Keratinocyte (primary cell): ENCODE measurements at regions not wholly inside any gene's neighbourhood (a gene's known extent, or its start where the extent isn't known, plus 50 kb on each side); places are given as distances from the start of the nearest gene placed in this dataset.

Experiments used
- DNase-seq: peaks from one replicate; pipeline ENCODE4 v3.0.0-alpha.2; 2011; ENCODE audit warnings: low read depth, missing footprints, low spot score
- FAIRE-seq: peaks from 2 replicates; lab custom pipeline; 2011; peaks lifted over from hg19 to GRCh38; lab: Jason Lieb, UNC
- H2AFZ ChIP-seq: 2 replicates; pipeline ENCODE4 v1.6.0; 2012; ENCODE audit warnings: low read length, control low read depth, inconsistent platforms; ENCODE audit not compliant: control insufficient read depth
- H3K27ac ChIP-seq: 2 replicates; pipeline ENCODE4 v1.5.1; 2011; ENCODE audit warnings: low read length; ENCODE audit not compliant: control insufficient read depth, insufficient read depth
- H3K27me3 ChIP-seq: 3 replicates; pipeline ENCODE4 v1.6.0; 2011; ENCODE audit warnings: low read length; ENCODE audit not compliant: control insufficient read depth, insufficient read depth; ENCODE audit errors: extremely low read depth
- H3K36me3 ChIP-seq, 2 experiments: 2 replicates in 1 of 2; 3 replicates in 1 of 2; pipeline ENCODE4 v1.5.1; 2011; ENCODE audit warnings: low read length in 2 of 2, mild to moderate bottlenecking in 1 of 2; ENCODE audit not compliant: control insufficient read depth in 2 of 2, insufficient read depth in 2 of 2; ENCODE audit errors: extremely low read depth in 1 of 2
- H3K4me1 ChIP-seq: 3 replicates; pipeline ENCODE4 v1.5.1; 2011; ENCODE audit warnings: low read length; ENCODE audit not compliant: control insufficient read depth, insufficient read depth; ENCODE audit errors: extremely low read depth
- H3K4me2 ChIP-seq: 3 replicates; pipeline ENCODE4 v1.6.0; 2011; ENCODE audit warnings: low read depth, low read length; ENCODE audit not compliant: control insufficient read depth, insufficient read depth; ENCODE audit errors: extremely low read depth
- H3K4me3 ChIP-seq, 3 experiments: fragments of 200-600 bp in 1 of 3; sonication (generic) in 1 of 3; 2 replicates in 2 of 3; 3 replicates in 1 of 3; pipeline ENCODE4 v1.5.1; 2011 to 2016; ENCODE audit warnings: low read length in 3 of 3, mild to moderate bottlenecking in 3 of 3, control low read depth in 2 of 3, inconsistent platforms in 1 of 3, low read depth in 1 of 3, mixed read lengths in 1 of 3, mixed run types in 1 of 3, moderate library complexity in 1 of 3; ENCODE audit not compliant: control insufficient read depth in 2 of 3, insufficient read depth in 2 of 3; ENCODE audit errors: extremely low read depth in 1 of 3
- H3K79me2 ChIP-seq: 2 replicates; pipeline ENCODE4 v1.6.0; 2012; ENCODE audit warnings: low read length; ENCODE audit not compliant: control insufficient read depth, insufficient read depth
- H3K9ac ChIP-seq: 3 replicates; pipeline ENCODE4 v1.6.0; 2011; ENCODE audit warnings: low read length; ENCODE audit not compliant: control insufficient read depth, insufficient read depth; ENCODE audit errors: extremely low read depth
- H3K9me1 ChIP-seq: 3 replicates; pipeline ENCODE4 v1.6.0; 2011; ENCODE audit warnings: low read length; ENCODE audit not compliant: control insufficient read depth, insufficient read depth; ENCODE audit errors: extremely low read depth
- H3K9me3 ChIP-seq: 2 replicates; pipeline ENCODE4 v1.5.1; 2012; ENCODE audit warnings: low read depth, low read length; ENCODE audit not compliant: control insufficient read depth
- H4K20me1 ChIP-seq: 3 replicates; pipeline ENCODE4 v1.6.0; 2011; ENCODE audit warnings: low read length; ENCODE audit not compliant: control insufficient read depth, insufficient read depth; ENCODE audit errors: extremely low read depth
- CTCF ChIP-seq, 3 experiments: IDR thresholded peaks in 1 of 3; conservative IDR thresholded peaks in 1 of 3; optimal IDR thresholded peaks in 1 of 3; 2 replicates in 2 of 3; 3 replicates in 1 of 3; pipeline versions ENCODE3 to v1.5.1; 2011; ENCODE audit warnings: low read length in 3 of 3, mild to moderate bottlenecking in 3 of 3, moderate library complexity in 2 of 3, control low read depth in 1 of 3, inconsistent platforms in 1 of 3; ENCODE audit not compliant: insufficient read depth in 2 of 3; ENCODE audit errors: extremely low read depth in 1 of 3
- EZH2 ChIP-seq: IDR thresholded peaks from one replicate; pipeline ENCODE4 v1.6.1; 2012; ENCODE audit warnings: inconsistent platforms, mild to moderate bottlenecking, low read length, moderate library complexity
- dilution Hi-C: fragments of 300-500 bp; cut with MboI; formaldehyde crosslinking; loops from one replicate; pipeline ENCODE4 v1.7.0; 2020; ENCODE audit warnings: low sequenced_read_pairs; ENCODE audit not compliant: extremely low pct_ligation_motif_present

DNA sequence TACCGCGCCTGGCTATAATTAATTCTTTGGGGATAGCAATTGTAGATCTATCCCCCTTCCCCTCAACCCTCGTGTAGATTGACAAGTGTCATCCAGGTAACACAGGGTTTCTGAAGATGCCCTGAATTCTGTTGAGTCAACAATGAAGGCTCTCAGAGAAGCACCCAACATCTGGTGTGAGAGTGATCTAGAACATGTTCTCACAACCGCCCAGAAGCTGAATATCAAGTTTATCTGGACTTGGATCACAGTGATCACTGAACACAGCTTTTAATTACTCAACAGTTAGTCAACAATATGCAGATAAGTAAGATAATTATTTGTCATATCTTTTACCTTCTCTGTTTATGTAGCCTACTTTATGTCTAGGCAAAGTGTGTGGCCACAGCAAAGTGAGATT lies 204.2 kb upstream of the RGMB start:
- H4K20me1 ChIP-seq, result no peaks in the 10 kb centered on the region
- no peaks in the 10 kb centered on the region for H3K36me3 ChIP-seq
- no peaks in the 10 kb centered on the region for H3K27me3 ChIP-seq
- H3K79me2 ChIP-seq, result no peaks in the 10 kb centered on the region
- H3K4me1 ChIP-seq, result no peaks in the 10 kb centered on the region
- TF ChIP-seq CTCF (optimal IDR thresholded peaks at IDR 0.05 in 1 of 3, IDR thresholded peaks at IDR 0.05 in 1 of 3, conservative IDR thresholded peaks at IDR 0.05 in 1 of 3; ENCODE audit: extremely low read depth in 1 of 3, insufficient read depth in 2 of 3, low read length in 3 of 3), result no peak
- TF ChIP-seq EZH2, result no peak
- dilution Hi-C loops, result no loop called here
- H3K4me3 ChIP-seq, result no peak overlapping the region
- no peak for DNase-seq
- no peak overlapping the region for H3K9ac ChIP-seq
- H2AFZ ChIP-seq, result no peak overlapping the region
- no peak for FAIRE-seq
- H3K27ac ChIP-seq, result no peak overlapping the region
- H3K4me2 ChIP-seq, result no peak overlapping the region
- no peaks in the 10 kb centered on the region for H3K9me3 ChIP-seq
- H3K9me1 ChIP-seq, result no peaks in the 10 kb centered on the region

DNA sequence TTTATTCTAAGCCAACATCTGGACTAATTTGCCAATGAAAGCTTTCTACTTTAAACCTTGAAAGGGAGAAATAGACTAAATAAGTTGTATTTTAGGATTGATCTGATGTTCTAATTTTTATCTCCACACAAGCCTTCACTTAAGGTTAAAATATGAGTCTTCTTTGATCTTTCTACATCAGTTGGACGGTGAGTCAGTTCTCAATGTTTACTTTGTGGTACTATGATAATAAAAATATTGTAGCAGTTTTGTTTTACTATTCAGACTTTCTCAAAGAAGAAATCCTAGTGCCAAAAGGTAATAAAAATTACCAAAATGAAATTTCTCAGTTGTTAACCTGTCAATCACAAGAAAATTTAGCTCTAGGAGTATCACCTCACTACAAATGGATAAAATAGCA lies 203.5 kb upstream of the RGMB start:
- Histone ChIP-seq H4K20me1 (no peaks in the 10 kb centered on the region), H2AFZ (no peak overlapping the region), H3K27ac (no peak overlapping the region), H3K9me1 (no peaks in the 10 kb centered on the region), H3K4me1 (no peaks in the 10 kb centered on the region), H3K4me2 (no peak overlapping the region), H3K9ac (no peak overlapping the region), H3K79me2 (no peaks in the 10 kb centered on the region), H3K27me3 (no peaks in the 10 kb centered on the region), H3K4me3 (no peak overlapping the region), H3K9me3 (no peaks in the 10 kb centered on the region), H3K36me3 (no peaks in the 10 kb centered on the region)
- no peak for TF ChIP-seq EZH2
- TF ChIP-seq CTCF (optimal IDR thresholded peaks at IDR 0.05 in 1 of 3, IDR thresholded peaks at IDR 0.05 in 1 of 3, conservative IDR thresholded peaks at IDR 0.05 in 1 of 3; ENCODE audit: extremely low read depth in 1 of 3, insufficient read depth in 2 of 3, low read length in 3 of 3), result no peak
- no peak for DNase-seq
- dilution Hi-C loops, result no loop called here
- no peak for FAIRE-seq
